GM23248 (cell line): ENCODE measurements at regions not wholly inside any gene's neighbourhood (a gene's known extent, or its start where the extent isn't known, plus 50 kb on each side); places are given as distances from the start of the nearest gene placed in this dataset.
"Not testable (repeated sequence)": the region's sequence is repeated elsewhere in the genome, so short reads cannot be mapped to it uniquely, and the experiment has no call there.

Experiments used
- DNase-seq: peaks from one replicate; pipeline ENCODE4 v3.0.0-alpha.2; 2015
- H2AFZ ChIP-seq: fragments of 200-600 bp; sonication (generic); 2 replicates; pipeline ENCODE4 v1.6.1; 2016; ENCODE audit warnings: antibody characterized with exemption
- H3F3A ChIP-seq: fragments of 200-600 bp; sonication (generic); 2 replicates; pipeline ENCODE4 v1.6.1; 2016; ENCODE audit warnings: mild to moderate bottlenecking, antibody characterized with exemption, mixed run types; ENCODE audit not compliant: insufficient read depth
- H3K27ac ChIP-seq: fragments of 200-600 bp; sonication (generic); 2 replicates; pipeline ENCODE4 v1.5.1; 2016; ENCODE audit warnings: mild to moderate bottlenecking
- H3K27me3 ChIP-seq: fragments of 200-600 bp; sonication (generic); replicated peaks from 2 replicates; pipeline ENCODE4 v1.6.1; 2016; ENCODE audit warnings: mild to moderate bottlenecking; ENCODE audit not compliant: insufficient read depth
- H3K36me3 ChIP-seq: fragments of 200-600 bp; sonication (generic); 2 replicates; pipeline ENCODE4 v1.6.1; 2016; ENCODE audit warnings: low read depth, mild to moderate bottlenecking
- H3K4me1 ChIP-seq: fragments of 200-600 bp; sonication (generic); 2 replicates; pipeline ENCODE4 v1.6.1; 2016; ENCODE audit warnings: mild to moderate bottlenecking; ENCODE audit not compliant: insufficient read depth
- H3K4me2 ChIP-seq: fragments of 200-600 bp; sonication (generic); one replicate; pipeline ENCODE4 v1.6.1; 2016; ENCODE audit warnings: mild to moderate bottlenecking; ENCODE audit not compliant: unreplicated experiment
- H3K4me3 ChIP-seq: fragments of 200-600 bp; sonication (generic); 2 replicates; pipeline ENCODE4 v1.5.1; 2016; ENCODE audit warnings: mild to moderate bottlenecking
- H3K79me2 ChIP-seq: fragments of 200-600 bp; sonication (generic); 2 replicates; pipeline ENCODE4 v1.6.1; 2016; ENCODE audit warnings: mild to moderate bottlenecking; ENCODE audit not compliant: insufficient read depth
- H3K9ac ChIP-seq: fragments of 200-600 bp; sonication (generic); 2 replicates; pipeline ENCODE4 v1.6.1; 2016; ENCODE audit warnings: mild to moderate bottlenecking
- H3K9me2 ChIP-seq: fragments of 200-600 bp; sonication (generic); 2 replicates; pipeline ENCODE4 v1.6.1; 2016; ENCODE audit warnings: mixed run types, mild to moderate bottlenecking, moderate library complexity; ENCODE audit not compliant: insufficient read depth
- H3K9me3 ChIP-seq: fragments of 200-600 bp; sonication (generic); one replicate; pipeline ENCODE4 v1.6.1; 2017; ENCODE audit warnings: low read depth
- H4K20me1 ChIP-seq: fragments of 200-600 bp; sonication (generic); 2 replicates; pipeline ENCODE4 v1.6.0; 2016; ENCODE audit not compliant: insufficient read depth
- EZH2 ChIP-seq: fragments of 200-600 bp; sonication (generic); IDR thresholded peaks from 2 replicates; pipeline ENCODE4 v1.6.1; 2018; ENCODE audit warnings: antibody characterized with exemption, mild to moderate bottlenecking; ENCODE audit not compliant: insufficient read depth, poor library complexity, severe bottlenecking
- EZH2phosphoT487 ChIP-seq: fragments of 200-600 bp; sonication (generic); IDR thresholded peaks from 2 replicates; pipeline ENCODE4 v1.6.1; 2018; ENCODE audit warnings: antibody characterized with exemption, moderate library complexity, mild to moderate bottlenecking, low read depth; ENCODE audit not compliant: insufficient read depth
- WGBS, 2 experiments: methylation state at CpG; one replicate each; pipeline ENCODE4 v1.1.6; 2015 to 2017; ENCODE audit warnings: low lambda C conversion rate in 2 of 2, low coverage in 1 of 2; ENCODE audit errors: missing lambda C conversion rate in 2 of 2; 5-methylcytosine and 5-hydroxymethylcytosine counted together
- in situ Hi-C: fragments of 300-500 bp; cut with MboI; formaldehyde crosslinking; loops from 2 replicates; pipeline ENCODE4 v1.15.0; 2020

GRCh38 chr18:30800800-30801199, 241.7 kb downstream of the DSC3 start:
- Histone ChIP-seq H3K27me3 (no peaks in the 10 kb centered on the region), H3K4me3 (no peak overlapping the region), H3K9me2 (no peaks in the 10 kb centered on the region), H3K9ac (no peak overlapping the region), H3K9me3 (peaks cover 3% of the 10 kb centered on the region), H4K20me1 (no peaks in the 10 kb centered on the region), H3K79me2 (no peaks in the 10 kb centered on the region), H3K4me2 (no peak overlapping the region), H3K36me3 (no peaks in the 10 kb centered on the region), H3K4me1 (no peaks in the 10 kb centered on the region), H3F3A (no peaks in the 10 kb centered on the region), H3K27ac (no peak overlapping the region), H2AFZ (no peak overlapping the region)
- TF ChIP-seq EZH2phosphoT487 (no peak), EZH2 (no peak)
- in situ Hi-C loops, result no loop called here
- WGBS, 2 experiments, result 4 to 13% methylated on average over 1 of the region's 1 CpG
- no peak for DNase-seq

GRCh38 chr18:30792051-30792450, 250.5 kb downstream of the DSC3 start:
- no peaks in the 10 kb centered on the region for H4K20me1 ChIP-seq
- no peaks in the 10 kb centered on the region for H3K4me1 ChIP-seq
- H3K4me3 ChIP-seq, result no peak overlapping the region
- H2AFZ ChIP-seq, result no peak overlapping the region
- no peaks in the 10 kb centered on the region for H3K9me3 ChIP-seq
- H3K27ac ChIP-seq, result no peak overlapping the region
- no peaks in the 10 kb centered on the region for H3K9me2 ChIP-seq
- no peaks in the 10 kb centered on the region for H3K36me3 ChIP-seq
- in situ Hi-C loops, result no loop called here
- H3K27me3 ChIP-seq, result no peaks in the 10 kb centered on the region
- TF ChIP-seq EZH2phosphoT487, result no peak
- TF ChIP-seq EZH2, result no peak
- H3K9ac ChIP-seq, result no peak overlapping the region
- H3F3A ChIP-seq, result no peaks in the 10 kb centered on the region
- no peak overlapping the region for H3K4me2 ChIP-seq
- no peaks in the 10 kb centered on the region for H3K79me2 ChIP-seq
- WGBS, 2 experiments, result 22 to 26% methylated on average over 7 of the region's 7 CpGs
- DNase-seq, result no peak

- H3K79me2 ChIP-seq, H3K4me1 ChIP-seq, DNase-seq, H3F3A ChIP-seq, H3K9me3 ChIP-seq, H3K27ac ChIP-seq, H3K27me3 ChIP-seq, H2AFZ ChIP-seq, in situ Hi-C loops, H3K9me2 ChIP-seq, H4K20me1 ChIP-seq, H3K4me2 ChIP-seq, H3K4me3 ChIP-seq, H3K36me3 ChIP-seq, H3K9ac ChIP-seq: not testable (repeated sequence)
- WGBS, 2 experiments, result 48 to 55% methylated on average over 18 to 19 of the region's 22 CpGs
Observed at GRCh38 chr18:30788411-30788991, 254.0 kb downstream of the DSC3 start.

DNA sequence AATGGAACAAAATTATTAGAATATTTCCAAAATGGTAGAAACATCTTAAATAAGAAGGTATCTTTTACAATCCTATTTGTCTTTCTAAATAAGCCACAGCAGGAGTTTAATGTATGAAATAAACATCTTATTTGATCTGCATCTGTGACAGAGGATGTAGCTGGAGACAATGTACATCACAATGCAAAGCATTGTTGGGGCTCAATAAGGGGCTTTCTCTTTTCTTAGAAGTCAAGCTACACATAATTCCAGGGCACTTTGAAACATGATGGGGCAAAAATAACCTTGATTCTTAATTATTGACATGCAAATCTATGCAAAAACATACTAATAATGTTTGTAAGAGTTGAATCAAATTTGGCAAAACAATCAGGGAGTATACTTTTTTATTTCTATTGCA, 255.1 kb downstream of the DSC3 start:
- H3K36me3 ChIP-seq, result no peaks in the 10 kb centered on the region
- H4K20me1 ChIP-seq, result no peaks in the 10 kb centered on the region
- no peaks in the 10 kb centered on the region for H3K27me3 ChIP-seq
- in situ Hi-C loops, result no loop called here
- no peak for DNase-seq
- H2AFZ ChIP-seq, result no peak overlapping the region
- no peaks in the 10 kb centered on the region for H3K79me2 ChIP-seq
- no peak overlapping the region for H3K9ac ChIP-seq
- H3F3A ChIP-seq, result no peaks in the 10 kb centered on the region
- TF ChIP-seq EZH2phosphoT487, result no peak
- no peak for TF ChIP-seq EZH2
- H3K9me3 ChIP-seq, result no peaks in the 10 kb centered on the region
- H3K4me1 ChIP-seq, result no peaks in the 10 kb centered on the region
- no peaks in the 10 kb centered on the region for H3K9me2 ChIP-seq
- no peak overlapping the region for H3K4me2 ChIP-seq
- H3K4me3 ChIP-seq, result no peak overlapping the region
- H3K27ac ChIP-seq, result no peak overlapping the region

GRCh38 chr18:30781601-30782000, 260.9 kb downstream of the DSC3 start:
- H3K79me2 ChIP-seq, result no peaks in the 10 kb centered on the region
- no peak overlapping the region for H3K4me2 ChIP-seq
- no peak overlapping the region for H3K9ac ChIP-seq
- no peak for DNase-seq
- no peak overlapping the region for H3K4me3 ChIP-seq
- H3K4me1 ChIP-seq, result no peaks in the 10 kb centered on the region
- H2AFZ ChIP-seq, result no peak overlapping the region
- in situ Hi-C loops, result no loop called here
- no peaks in the 10 kb centered on the region for H3K27me3 ChIP-seq
- 30 to 41% methylated on average over 2 of the region's 2 CpGs for WGBS, 2 experiments
- no peaks in the 10 kb centered on the region for H3K36me3 ChIP-seq
- H3K9me2 ChIP-seq, result no peaks in the 10 kb centered on the region
- H3K9me3 ChIP-seq, result no peaks in the 10 kb centered on the region
- no peaks in the 10 kb centered on the region for H4K20me1 ChIP-seq
- TF ChIP-seq EZH2phosphoT487 (no peak), EZH2 (no peak)
- H3F3A ChIP-seq, result no peaks in the 10 kb centered on the region
- no peak overlapping the region for H3K27ac ChIP-seq
